ENCODE measurements at regions not wholly inside any gene's neighbourhood (a gene's known extent, or its start where the extent isn't known, plus 50 kb on each side); places are given as distances from the start of the nearest gene placed in this dataset.
A peak's percentile ranks its signal among the peaks of the same experiment; 100 is the strongest.
"Not testable (repeated sequence)": the region's sequence is repeated elsewhere in the genome, so short reads cannot be mapped to it uniquely, and the experiment has no call there.

DNA sequence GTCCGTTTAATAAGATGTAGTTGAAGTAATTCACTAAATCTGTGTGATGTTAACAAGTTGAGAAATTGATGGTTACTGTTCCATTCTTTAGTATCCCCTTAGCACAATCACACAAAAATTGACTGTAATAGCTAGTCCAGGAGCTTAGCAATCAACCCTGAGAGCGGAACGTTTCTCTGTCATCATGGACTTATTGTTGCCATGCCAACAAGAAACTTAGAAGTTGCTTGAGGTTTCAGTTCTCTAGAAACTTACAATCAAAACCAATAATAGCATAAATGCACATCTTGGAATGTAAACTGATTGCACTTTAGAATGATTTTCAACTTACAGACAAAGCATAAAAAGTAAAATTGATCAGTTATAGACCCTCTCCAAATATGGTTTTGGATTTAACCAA, 125.4 kb upstream of the ANKH start (continued):
- TF ChIP-seq RUNX3 (IDR thresholded peaks at IDR 0.05; ENCODE audit: low read length) = 0 out of 2 replicates have a peak, but pooled peaks have one; percentile 19
- 0 out of 2 replicates have a peak, but pooled peaks have one; percentile 53 for TF ChIP-seq MEF2A (IDR thresholded peaks at IDR 0.05; ENCODE audit: insufficient read depth, low read depth, low read length)

DNA sequence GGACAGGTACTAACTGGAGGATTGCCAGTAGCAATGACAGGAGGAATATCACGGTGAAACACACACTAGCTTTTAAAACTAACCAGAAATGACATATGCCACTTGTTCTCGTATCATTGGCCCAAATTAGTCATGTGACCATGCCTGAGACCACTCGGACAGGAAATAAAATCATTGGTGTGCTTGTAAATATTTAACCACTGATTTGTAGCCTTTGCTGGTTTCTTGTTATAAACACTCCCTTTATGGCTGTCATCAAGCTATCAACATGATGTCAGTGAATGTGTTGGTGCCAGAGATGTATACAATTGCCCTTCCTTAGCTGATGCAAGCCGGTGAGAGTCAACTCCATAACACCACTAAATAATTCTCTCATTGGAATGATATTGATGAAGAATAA, 123.7 kb upstream of the ANKH start:
- in situ Hi-C loops (cut with MboI) = no loop called here

DNA sequence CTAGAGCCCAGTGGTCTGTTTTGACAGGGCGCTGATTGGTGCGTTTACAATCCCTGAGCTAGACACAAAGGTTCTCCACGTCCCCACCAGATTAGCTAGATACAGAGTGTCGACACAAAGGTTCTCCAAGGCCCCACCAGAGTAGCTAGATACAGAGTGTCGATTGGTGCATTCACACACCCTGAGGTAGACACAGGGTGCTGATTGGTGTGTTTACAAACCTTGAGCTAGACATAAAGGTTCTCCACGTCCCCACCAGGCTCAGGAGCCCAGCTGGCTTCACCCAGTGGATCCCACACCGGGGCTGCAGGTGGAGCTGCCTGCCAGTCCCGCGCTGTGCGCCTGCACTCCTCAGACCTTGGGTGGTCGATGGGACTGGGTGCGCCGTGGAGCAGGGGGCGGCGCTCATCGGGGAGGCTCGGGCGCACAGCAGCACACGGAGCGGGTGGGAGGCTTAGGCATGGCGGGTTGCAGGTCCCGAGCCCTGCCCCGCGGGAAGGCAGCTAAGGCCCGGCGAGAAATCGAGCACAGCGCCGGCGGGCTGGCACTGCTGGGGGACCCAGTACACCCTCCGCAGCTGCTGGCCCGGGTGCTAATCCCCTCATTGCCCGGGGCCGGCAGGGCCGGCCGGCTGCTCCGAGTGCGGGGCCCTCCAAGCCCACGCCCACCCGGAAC, 122.0 kb upstream of the ANKH start:
- ATAC-seq; POLR2A ChIA-PET; H3K27me3 ChIP-seq (replicated peaks in 1 of 2; ENCODE audit: control insufficient read depth in 2 of 2, insufficient read depth in 2 of 2, low read length in 1 of 2); H3K4me1 ChIP-seq (ENCODE audit: control insufficient read depth, insufficient read depth, low read length); H3K79me2 ChIP-seq (ENCODE audit: control insufficient read depth, insufficient read depth, low read length); SMC1A ChIA-PET (ENCODE audit: uncharacterized antibody, unreplicated experiment); DNase-seq (ENCODE audit: low read depth, low spot score); H3K9ac ChIP-seq (ENCODE audit: control insufficient read depth, insufficient read depth, low read length); H2AFZ ChIP-seq (ENCODE audit: control insufficient read depth, low read depth, low read length); in situ Hi-C loops (cut with MboI); intact Hi-C loops (cut with micrococcal nuclease; ENCODE audit: unreplicated experiment); H3K9me3 ChIP-seq (replicated peaks; ENCODE audit: control insufficient read depth, insufficient read depth, low read length); H4K20me1 ChIP-seq (ENCODE audit: control insufficient read depth, insufficient read depth); BruUV-seq (replicated peaks); FAIRE-seq; H3K27ac ChIP-seq (ENCODE audit: control insufficient read depth, insufficient read depth); H3K36me3 ChIP-seq (ENCODE audit: control insufficient read depth in 2 of 2, insufficient read depth in 2 of 2, low read length in 1 of 2): not testable (repeated sequence)
- Histone ChIP-seq H3K4me2 (ENCODE audit: control insufficient read depth, insufficient read depth) (peak overlapping the region; percentile 24; the same call in 1 of the 2 replicates), H3K4me3 (peak overlapping the region; percentile 67; the same call in 1 of the 2 replicates)
- WGBS (ENCODE audit: insufficient coverage, insufficient replicate concordance, low lambda C conversion rate, missing lambda C conversion rate) = 78% methylated on average over 29 of the region's 40 CpGs
- ChIA-PET RAD21 (ENCODE audit: unreplicated experiment) (interaction anchor here (1.8 kb wide), 1 partner anchor 9 kb away, joined by 10 read pairs; no protein-coding TSS in a partner anchor), CTCF (interaction anchor here (1.6 to 1.9 kb wide), 2 partner anchors 10 to 308 kb away, joined by 6 read pairs; no protein-coding TSS in a partner anchor)
- TF ChIP-seq NFYB (IDR thresholded peaks at IDR 0.05; ENCODE audit: insufficient read depth, low read depth, low read length) = 0 out of 2 replicates have a peak, but pooled peaks have one; percentile 12

More for the DNA sequence above, 123.7 kb upstream of the ANKH start:
- BruUV-seq (replicated peaks) = no TSS peak
- CTCF ChIA-PET = interaction anchor here (1.0 to 1.1 kb wide), 2 partner anchors 144 to 268 kb away, joined by 3 to 4 read pairs; no protein-coding TSS in a partner anchor
- Histone ChIP-seq H3K27ac (ENCODE audit: control insufficient read depth, insufficient read depth) (no peak overlapping the region), H2AFZ (ENCODE audit: control insufficient read depth, low read depth, low read length) (no peak overlapping the region), H3K27me3 (replicated peaks in 1 of 2; ENCODE audit: control insufficient read depth in 2 of 2, insufficient read depth in 2 of 2, low read length in 1 of 2) (no peaks in the 10 kb centered on the region), H3K4me3 (no peak overlapping the region), H3K9me3 (replicated peaks; ENCODE audit: control insufficient read depth, insufficient read depth, low read length) (peaks cover 6% of the 10 kb centered on the region; the same call in 2 of the 3 replicates), H4K20me1 (ENCODE audit: control insufficient read depth, insufficient read depth) (no peaks in the 10 kb centered on the region), H3K4me2 (ENCODE audit: control insufficient read depth, insufficient read depth) (no peak overlapping the region), H3K79me2 (ENCODE audit: control insufficient read depth, insufficient read depth, low read length) (no peaks in the 10 kb centered on the region), H3K36me3 (ENCODE audit: control insufficient read depth in 2 of 2, insufficient read depth in 2 of 2, low read length in 1 of 2) (no peaks in the 10 kb centered on the region), H3K9ac (ENCODE audit: control insufficient read depth, insufficient read depth, low read length) (no peak overlapping the region), H3K4me1 (ENCODE audit: control insufficient read depth, insufficient read depth, low read length) (peaks cover 9% of the 10 kb centered on the region)
- RAD21 ChIA-PET (ENCODE audit: unreplicated experiment) = no interaction called here
- SMC1A ChIA-PET (ENCODE audit: uncharacterized antibody, unreplicated experiment) = interaction anchor here (0.6 kb wide), 1 partner anchor 63 kb away, joined by 3 read pairs; no protein-coding TSS in a partner anchor
- no peak for TF ChIP-seq NR2F1 (conservative IDR thresholded peaks at IDR 0.05)
- TF ChIP-seq ZNF217 (IDR thresholded peaks at IDR 0.05) = no peak
- TF ChIP-seq MXI1 (IDR thresholded peaks at IDR 0.05; ENCODE audit: low read depth, low read length) = no peak
- TF ChIP-seq ESRRA (IDR thresholded peaks at IDR 0.05; ENCODE audit: low read length) = no peak
- WGBS (ENCODE audit: insufficient coverage, insufficient replicate concordance, low lambda C conversion rate, missing lambda C conversion rate) = 59% methylated on average over 4 of the region's 4 CpGs
- intact Hi-C loops (cut with micrococcal nuclease; ENCODE audit: unreplicated experiment) = no loop called here
- POLR2A ChIA-PET = no interaction called here
- no peak for DNase-seq (ENCODE audit: low read depth, low spot score)
- no peak for FAIRE-seq
- no peak for ATAC-seq
